ENCODE measurements at regions not wholly inside any gene's neighbourhood (a gene's known extent, or its start where the extent isn't known, plus 50 kb on each side); places are given as distances from the start of the nearest gene placed in this dataset.

- H3K4me3 ChIP-seq (replicated peaks; ENCODE audit: low read depth, low read length), result no peak overlapping the region
- DNase-seq (ENCODE audit: extremely low read depth, low read depth), result no peak
- TF ChIP-seq CTCF (IDR thresholded peaks at IDR 0.05; ENCODE audit: low read depth, low read length, missing control alignments), result no peak
These were observed 79.1 kb upstream of the FCN1 start for GRCh38 chr9:134996591-134997530.

GRCh38 chr9:135000647-135001245, 83.0 kb upstream of the FCN1 start:
- no peak for DNase-seq (ENCODE audit: extremely low read depth, low read depth)
- TF ChIP-seq CTCF (IDR thresholded peaks at IDR 0.05; ENCODE audit: low read depth, low read length, missing control alignments), result no peak
- no peak overlapping the region for H3K4me3 ChIP-seq (replicated peaks; ENCODE audit: low read depth, low read length)

GRCh38 chr9:135001526-135001925, 83.8 kb upstream of the FCN1 start:
- no peak for DNase-seq (ENCODE audit: extremely low read depth, low read depth)
- no peak overlapping the region for H3K4me3 ChIP-seq (replicated peaks; ENCODE audit: low read depth, low read length)
- TF ChIP-seq CTCF (IDR thresholded peaks at IDR 0.05; ENCODE audit: low read depth, low read length, missing control alignments), result no peak

- DNase-seq (ENCODE audit: extremely low read depth, low read depth), result no peak
- no peak for TF ChIP-seq CTCF (IDR thresholded peaks at IDR 0.05; ENCODE audit: low read depth, low read length, missing control alignments)
- H3K4me3 ChIP-seq (replicated peaks; ENCODE audit: low read depth, low read length), result no peak overlapping the region
These were observed 84.6 kb upstream of the FCN1 start for GRCh38 chr9:135002336-135002735.

- no peak for TF ChIP-seq CTCF (IDR thresholded peaks at IDR 0.05; ENCODE audit: low read depth, low read length, missing control alignments)
- DNase-seq (ENCODE audit: extremely low read depth, low read depth), result no peak
These were observed 84.7 kb upstream of the OLFM1 start for GRCh38 chr9:135002802-135003201.

GRCh38 chr9:135004772-135005171, 82.7 kb upstream of the OLFM1 start:
- no peak for TF ChIP-seq CTCF (IDR thresholded peaks at IDR 0.05; ENCODE audit: low read depth, low read length, missing control alignments)
- H3K4me3 ChIP-seq (replicated peaks; ENCODE audit: low read depth, low read length), result no peak overlapping the region
- DNase-seq (ENCODE audit: extremely low read depth, low read depth), result no peak

More at GRCh38 chr9:135002802-135003201, 84.7 kb upstream of the OLFM1 start:
- H3K4me3 ChIP-seq (replicated peaks; ENCODE audit: low read depth, low read length), result no peak overlapping the region

All from HFF-Myc (cell line).